Loucy (cell line): ENCODE measurements at regions not wholly inside any gene's neighbourhood (a gene's known extent, or its start where the extent isn't known, plus 50 kb on each side); places are given as distances from the start of the nearest gene placed in this dataset.

Experiments
- CTCF ChIP-seq: fragments of 200-600 bp; sonication (generic); conservative IDR thresholded peaks from 2 replicates; pipeline ENCODE4 v1.5.1; 2014; ENCODE audit warnings: mild to moderate bottlenecking, antibody characterized with exemption, low read length
- EZH2phosphoT487 ChIP-seq: fragments of 200-600 bp; IDR thresholded peaks from 2 replicates; pipeline ENCODE4 v1.6.1; 2018; ENCODE audit warnings: antibody characterized with exemption, mild to moderate bottlenecking, moderate library complexity, borderline replicate concordance

GRCh38 chr4:188495169-188495568 is 355.9 kb downstream of the TRIML1 start:
- TF ChIP-seq CTCF (no peak), EZH2phosphoT487 (no peak)
